ENCODE measurements at regions not wholly inside any gene's neighbourhood (a gene's known extent, or its start where the extent isn't known, plus 50 kb on each side); places are given as distances from the start of the nearest gene placed in this dataset.

- TF ChIP-seq CTCF (IDR thresholded peaks at IDR 0.05) (no peak), POLR2AphosphoS5 (IDR thresholded peaks at IDR 0.05) (no peak)
Measured at GRCh38 chr4:12293906-12294525, 865.3 kb upstream of the HS3ST1 start.
